ENCODE measurements at regions not wholly inside any gene's neighbourhood (a gene's known extent, or its start where the extent isn't known, plus 50 kb on each side); places are given as distances from the start of the nearest gene placed in this dataset.

DNA sequence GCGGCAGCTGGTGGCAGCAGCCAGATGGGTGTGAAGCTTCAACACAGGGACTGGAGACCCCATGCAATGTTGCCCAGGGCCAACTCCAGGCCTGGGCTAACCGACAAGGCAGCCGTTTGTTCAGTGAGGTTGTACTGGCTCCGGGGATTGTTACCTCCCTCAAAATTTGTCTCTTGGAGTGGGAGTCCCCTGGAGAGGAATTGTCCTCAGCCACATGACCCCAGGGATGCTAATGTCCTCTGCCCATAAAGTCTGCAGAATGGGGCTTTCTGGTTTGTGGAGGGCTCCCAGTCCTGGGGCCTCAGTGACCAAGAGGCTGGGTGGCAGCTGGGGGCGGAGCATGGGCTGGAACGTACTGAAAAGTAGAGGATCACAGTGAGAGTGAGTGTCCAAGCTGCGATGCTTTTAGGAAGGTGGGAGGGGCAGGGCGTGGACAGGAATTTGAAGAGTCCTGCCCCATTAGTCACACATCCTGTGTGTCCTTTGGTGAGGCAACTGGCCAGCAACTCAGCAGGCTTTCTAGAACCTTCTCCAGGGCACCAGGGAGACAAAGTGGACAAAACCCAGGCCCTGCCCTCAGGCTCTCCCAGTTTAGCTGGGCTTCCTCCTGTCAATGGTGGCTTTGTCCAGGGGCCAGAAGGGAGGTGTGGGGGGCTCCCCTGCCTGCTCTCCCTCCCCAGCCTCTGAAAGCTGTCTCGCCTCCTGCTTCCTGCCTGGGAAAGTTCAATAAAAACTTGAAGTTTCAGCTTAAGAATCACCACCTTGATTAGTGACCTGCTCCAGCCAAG is 114.0 kb downstream of the NSG2 start:
- DNase-seq, result no peak

- no peak for DNase-seq
These were observed 119.9 kb downstream of the NSG2 start for GRCh38 chr5:174165406-174165805.

DNA sequence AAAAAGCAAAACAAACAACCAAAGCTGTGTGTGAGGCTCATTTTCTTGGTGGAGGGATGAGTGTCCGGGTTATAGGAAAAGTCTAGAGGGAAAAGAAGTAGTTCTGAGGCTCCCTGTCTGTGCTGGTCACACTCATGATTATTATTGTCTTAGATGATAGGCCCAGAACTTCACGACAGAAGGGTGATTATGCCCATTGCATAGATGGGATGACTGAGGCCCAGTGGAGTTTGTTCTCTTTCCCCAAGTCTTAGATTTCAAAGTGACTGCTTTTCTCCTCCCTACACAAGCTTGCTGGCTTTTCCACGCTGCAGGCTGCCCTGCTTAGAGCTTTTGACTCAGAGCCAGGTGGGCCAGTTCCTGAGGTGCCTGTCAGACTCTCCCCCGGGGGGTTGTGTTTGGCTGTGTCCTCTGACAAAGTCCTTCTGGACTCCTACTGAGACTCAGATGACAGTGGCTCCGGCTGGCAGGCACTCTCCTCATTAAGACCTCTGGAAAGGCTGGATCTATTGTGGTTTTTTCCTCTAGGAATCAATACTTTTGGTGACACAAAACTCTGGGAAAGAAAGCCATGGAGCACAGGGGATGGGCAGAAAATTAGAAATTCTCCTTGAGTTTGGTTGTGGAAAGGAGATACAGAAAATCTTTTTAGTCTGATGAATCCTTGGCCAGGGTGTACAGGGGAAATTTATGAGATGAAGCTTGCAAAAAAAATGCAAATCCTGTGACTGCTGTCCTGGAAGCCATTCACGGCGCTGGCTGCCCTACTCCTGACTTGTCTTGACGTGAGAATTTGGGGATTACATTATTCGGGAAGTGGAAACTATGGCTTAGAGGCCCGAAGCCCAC is 120.9 kb downstream of the NSG2 start:
- no peak for DNase-seq

DNA sequence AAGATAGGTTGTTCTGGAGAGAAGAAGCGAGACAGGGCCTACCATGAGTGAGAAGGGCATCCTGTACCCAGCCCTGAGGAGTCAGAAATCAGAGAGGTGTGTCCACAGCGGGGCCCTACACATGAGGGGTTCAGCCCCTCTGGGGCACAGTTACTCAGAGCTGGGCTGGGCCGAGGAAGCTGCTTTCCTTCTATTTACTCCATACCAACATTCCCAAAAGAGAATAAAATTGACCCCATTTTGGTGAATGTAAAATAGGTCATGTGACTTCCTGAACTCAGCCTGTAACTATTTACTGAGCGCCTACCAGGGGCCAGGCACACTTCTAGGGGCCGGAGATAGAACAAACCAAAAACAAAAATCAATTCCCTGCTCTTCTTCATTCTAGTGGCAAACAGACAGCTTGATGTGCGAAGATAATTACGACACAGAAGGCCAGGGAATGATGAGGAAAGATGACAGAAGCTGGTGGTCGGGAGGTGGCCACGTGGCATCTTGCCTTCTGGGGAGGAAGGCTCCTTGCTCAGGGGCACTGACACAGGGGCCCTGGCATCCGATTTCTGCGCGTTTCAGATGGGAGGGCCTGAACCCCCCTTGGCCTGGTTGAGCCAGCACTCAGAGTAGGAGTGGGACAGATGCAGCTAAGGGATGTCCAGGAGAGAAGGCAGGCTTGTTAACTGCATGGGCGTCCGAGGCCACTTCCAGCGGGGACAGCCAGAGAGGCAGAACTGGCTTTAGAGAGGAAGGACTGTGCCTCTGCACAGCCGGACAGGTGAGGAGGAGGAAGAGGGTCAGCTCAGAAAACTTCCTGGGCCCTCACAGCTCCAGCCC is 121.8 kb downstream of the NSG2 start:
- no peak for DNase-seq

- no peak for DNase-seq
These were observed 126.6 kb downstream of the NSG2 start for GRCh38 chr5:174172152-174172551.

GRCh38 chr5:174172566-174172965 is 127.1 kb downstream of the NSG2 start:
- DNase-seq, result no peak

DNA sequence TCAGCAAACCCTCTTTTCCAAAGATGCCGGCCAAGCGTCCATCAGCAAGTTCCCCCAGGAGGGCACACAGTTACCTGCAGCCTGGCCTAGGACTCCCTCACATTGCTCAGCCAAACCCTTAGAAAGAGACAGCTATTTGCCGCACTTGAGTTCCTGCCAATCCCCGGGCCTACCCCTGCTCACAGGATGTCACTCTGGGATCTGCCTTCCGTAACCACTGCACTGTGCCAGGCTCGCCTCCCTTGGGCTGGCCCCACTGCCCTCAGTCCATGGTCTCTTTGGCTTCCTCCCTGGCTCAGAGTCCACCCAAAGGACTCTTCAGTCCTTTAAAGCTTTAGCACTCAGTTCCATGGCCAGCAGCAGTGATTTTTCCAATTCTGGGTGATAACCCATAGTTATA is 128.3 kb downstream of the NSG2 start:
- no peak for DNase-seq

DNA sequence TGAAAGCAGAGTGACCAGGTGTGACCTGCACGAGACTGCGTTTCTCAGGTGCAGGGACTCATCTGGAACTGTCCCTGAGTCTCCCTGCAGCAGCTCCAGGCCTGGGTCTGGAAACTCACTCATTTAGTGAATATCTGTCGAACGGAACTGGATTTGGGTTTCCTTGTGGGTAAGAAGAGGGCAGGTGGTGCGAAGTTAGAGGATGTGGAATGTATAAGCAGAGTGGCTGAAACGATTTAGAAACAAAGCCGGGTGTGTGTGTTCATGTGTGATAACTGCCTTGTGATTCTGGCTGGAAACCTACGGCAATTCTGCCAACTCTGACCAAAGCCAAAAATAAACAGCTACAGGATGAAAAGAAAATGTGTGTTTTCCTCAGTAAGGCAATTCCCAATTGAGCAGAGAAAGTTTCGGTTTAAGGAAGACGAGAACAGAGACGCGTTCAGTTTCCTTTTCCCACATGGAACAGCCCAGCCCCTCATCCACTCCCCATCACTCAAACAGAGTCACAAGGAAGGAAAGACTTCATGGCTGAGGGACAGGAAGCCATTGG is 130.3 kb downstream of the NSG2 start:
- no peak for DNase-seq

- DNase-seq, result no peak
These were observed 131.0 kb downstream of the NSG2 start for GRCh38 chr5:174176511-174176910.

DNA sequence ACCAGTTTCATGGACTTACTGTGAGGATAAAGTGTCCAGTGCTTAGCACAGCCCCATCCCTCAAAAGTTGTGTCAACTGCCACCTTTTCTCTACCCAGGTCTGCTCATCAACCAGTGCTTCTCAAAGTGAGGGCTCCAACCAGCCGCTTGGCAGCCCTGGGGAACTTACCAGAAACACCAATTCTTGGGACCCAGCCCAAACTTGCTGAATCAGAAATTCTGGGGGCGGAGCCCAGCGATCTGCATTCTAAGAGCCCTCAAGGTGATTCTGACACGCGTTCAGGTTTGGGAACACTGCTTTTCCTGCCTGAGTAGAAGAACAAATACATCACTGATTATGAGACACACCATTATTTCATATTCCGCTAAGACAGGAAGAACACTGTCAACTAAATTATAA is 132.0 kb downstream of the NSG2 start:
- DNase-seq, result no peak

DNA sequence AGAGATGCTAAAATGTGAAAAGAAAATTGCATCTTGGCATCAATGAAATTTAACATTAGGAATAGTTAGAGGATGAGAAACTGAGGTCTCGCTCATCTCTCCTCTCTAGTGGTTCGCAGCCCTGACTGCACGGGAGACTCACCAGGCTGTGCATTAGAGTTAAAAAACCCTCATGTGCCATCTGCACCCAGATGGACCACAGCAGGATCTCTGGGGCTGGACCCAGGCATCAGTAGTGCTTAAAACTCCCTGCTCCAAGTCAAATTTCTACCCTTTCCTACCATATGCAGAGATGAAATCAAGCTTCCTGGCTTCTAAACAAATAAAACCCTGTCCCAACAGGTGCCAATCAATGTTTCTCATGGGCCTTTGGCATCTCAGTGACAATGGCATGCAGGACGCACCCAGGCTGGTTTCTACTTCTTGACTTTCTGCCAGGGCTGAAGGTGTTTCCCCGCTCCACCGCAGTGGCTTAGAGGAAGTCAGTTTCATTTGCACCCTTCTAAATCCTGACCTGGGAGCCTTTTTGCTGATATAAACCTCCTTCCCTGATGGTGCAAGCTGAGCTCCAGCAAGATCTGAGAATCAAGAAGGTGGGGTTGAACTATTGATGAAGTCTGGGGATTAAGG is 132.6 kb downstream of the NSG2 start:
- DNase-seq, result no peak

- DNase-seq, result no peak
These were observed 135.1 kb downstream of the NSG2 start for GRCh38 chr5:174180639-174181038.

GRCh38 chr5:174182111-174182510 is 136.6 kb downstream of the NSG2 start:
- DNase-seq, result no peak

- no peak for DNase-seq
These were observed 138.2 kb downstream of the NSG2 start for GRCh38 chr5:174183701-174184100.

GRCh38 chr5:174185506-174185905 is 140.0 kb downstream of the NSG2 start:
- no peak for DNase-seq

DNA sequence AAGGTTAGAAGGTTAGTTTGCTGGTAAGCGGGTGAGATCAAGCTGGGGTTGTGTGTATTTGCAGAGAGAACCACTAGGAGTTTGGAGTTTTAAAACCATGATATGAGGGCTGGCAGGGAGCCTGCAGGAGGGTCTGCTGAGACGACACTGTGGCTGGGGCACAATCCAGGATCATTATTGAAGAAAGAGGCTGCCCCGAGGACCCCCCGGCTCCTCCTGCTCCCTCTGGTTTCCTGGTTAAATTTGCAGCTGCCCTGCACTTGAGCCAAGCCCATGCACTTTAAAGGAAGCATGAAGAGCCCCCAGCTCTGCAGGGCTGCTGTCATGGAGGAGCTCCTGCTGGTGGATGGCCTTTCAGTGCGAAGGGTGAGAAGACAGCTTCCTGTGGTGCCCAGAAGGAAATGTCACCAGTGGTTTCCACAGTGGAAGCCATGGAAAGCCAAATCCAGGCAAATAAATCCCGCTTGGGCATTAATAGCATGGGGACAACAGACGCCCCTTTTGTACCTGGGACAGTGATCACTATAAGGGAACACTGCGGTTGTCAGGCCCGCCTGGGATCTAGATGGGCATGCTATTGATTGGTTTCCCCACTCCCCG is 140.7 kb downstream of the NSG2 start:
- DNase-seq, result no peak

- DNase-seq, result no peak
These were observed 141.5 kb downstream of the NSG2 start for GRCh38 chr5:174187001-174187400.

DNA sequence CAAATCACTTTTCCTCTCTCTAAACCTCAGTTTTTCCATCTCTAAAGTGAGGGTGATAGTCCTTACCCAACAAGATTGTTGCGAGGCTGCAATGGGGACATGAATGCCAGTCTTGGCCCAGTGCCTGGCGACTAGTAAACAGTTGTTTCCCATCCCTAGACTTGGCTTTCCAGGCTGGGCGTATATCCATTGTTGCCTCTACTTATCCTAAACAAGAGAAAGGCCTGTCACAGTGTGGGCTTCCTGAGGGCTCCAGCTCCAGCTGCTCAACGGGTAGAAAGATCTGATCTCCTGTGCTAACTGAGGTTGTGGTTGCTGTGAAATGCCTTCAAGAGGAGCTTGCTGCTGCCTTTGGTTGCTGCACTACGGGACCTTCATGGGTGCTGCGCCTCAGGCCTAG is 142.0 kb downstream of the NSG2 start:
- DNase-seq, result no peak

GRCh38 chr5:174188295-174188694 is 142.8 kb downstream of the NSG2 start:
- no peak for DNase-seq

- no peak for DNase-seq
These were observed 144.4 kb downstream of the NSG2 start for GRCh38 chr5:174189654-174190541.

DNA sequence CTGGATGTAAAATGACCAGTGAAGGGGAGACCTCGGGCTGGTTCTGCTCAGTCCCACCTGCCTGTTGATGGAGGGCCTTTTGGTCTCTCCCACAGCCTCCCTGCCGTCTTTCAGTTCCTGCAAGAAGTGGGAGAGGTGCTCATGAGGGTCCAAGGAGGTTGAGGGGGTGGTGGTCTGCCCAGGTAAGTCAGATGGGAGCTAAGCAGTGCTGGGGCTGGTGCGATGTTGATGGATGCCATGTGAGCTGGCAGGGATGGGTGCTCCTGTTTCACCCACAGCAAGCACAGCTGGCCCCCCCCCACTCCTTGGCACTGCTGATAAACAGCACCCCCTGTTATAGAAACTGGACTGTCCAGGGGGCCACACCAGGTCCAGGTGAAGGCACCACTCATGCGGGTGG is 145.6 kb downstream of the NSG2 start:
- no peak for DNase-seq
